Stomach (tissue), 4 donors: ENCODE measurements at regions not wholly inside any gene's neighbourhood (a gene's known extent, or its start where the extent isn't known, plus 50 kb on each side); places are given as distances from the start of the nearest gene placed in this dataset.

Experiments
- EP300 ChIP-seq: sonication (generic); formaldehyde crosslinking; IDR thresholded peaks from one replicate; pipeline ENCODE4 v1.6.1; 2017; ENCODE audit warnings: antibody characterized with exemption
- POLR2A ChIP-seq, 4 donors: fragments of 450-650 bp; IDR thresholded peaks; one replicate each; pipeline ENCODE4 v1.6.1; 2016; ENCODE audit warnings: antibody characterized with exemption in 4 of 4, control low read depth in 2 of 4, mild to moderate bottlenecking in 1 of 4, moderate library complexity in 1 of 4
- POLR2AphosphoS5 ChIP-seq, 3 donors: sonication (generic); formaldehyde crosslinking; IDR thresholded peaks; one replicate each; pipeline ENCODE4 v1.6.1; 2016; ENCODE audit warnings: antibody characterized with exemption in 3 of 3
- TF ChIP-seq, protein P1 (sequence below), 7 experiments: fragments of 450-650 bp in 4 of 7; fragments of 200-600 bp in 3 of 7; sonication (generic) in 3 of 7; IDR thresholded peaks; one replicate each; pipeline ENCODE4 v1.5.1; 2016 to 2019; ENCODE audit warnings: antibody characterized with exemption in 7 of 7, control low read depth in 2 of 7, mild to moderate bottlenecking in 1 of 7

DNA sequence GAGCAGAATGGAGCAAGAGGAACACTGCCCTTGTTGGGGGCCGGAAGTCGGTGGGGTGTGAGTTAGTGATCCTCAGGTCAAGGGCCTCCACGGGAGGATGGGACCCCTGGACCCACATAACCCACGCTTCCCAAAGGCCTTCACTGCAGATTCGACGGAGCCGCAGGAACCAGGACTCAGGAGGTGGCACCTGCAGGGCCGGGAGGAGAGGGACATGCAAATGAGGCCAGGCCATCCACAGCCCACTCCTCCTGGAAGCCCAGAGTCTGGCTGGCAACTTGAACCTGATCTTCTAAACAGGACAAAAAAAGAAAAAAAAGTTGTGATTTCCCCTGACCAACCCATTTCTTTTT is 299.9 kb downstream of the SOX9 start:
- TF ChIP-seq, protein P1, sequence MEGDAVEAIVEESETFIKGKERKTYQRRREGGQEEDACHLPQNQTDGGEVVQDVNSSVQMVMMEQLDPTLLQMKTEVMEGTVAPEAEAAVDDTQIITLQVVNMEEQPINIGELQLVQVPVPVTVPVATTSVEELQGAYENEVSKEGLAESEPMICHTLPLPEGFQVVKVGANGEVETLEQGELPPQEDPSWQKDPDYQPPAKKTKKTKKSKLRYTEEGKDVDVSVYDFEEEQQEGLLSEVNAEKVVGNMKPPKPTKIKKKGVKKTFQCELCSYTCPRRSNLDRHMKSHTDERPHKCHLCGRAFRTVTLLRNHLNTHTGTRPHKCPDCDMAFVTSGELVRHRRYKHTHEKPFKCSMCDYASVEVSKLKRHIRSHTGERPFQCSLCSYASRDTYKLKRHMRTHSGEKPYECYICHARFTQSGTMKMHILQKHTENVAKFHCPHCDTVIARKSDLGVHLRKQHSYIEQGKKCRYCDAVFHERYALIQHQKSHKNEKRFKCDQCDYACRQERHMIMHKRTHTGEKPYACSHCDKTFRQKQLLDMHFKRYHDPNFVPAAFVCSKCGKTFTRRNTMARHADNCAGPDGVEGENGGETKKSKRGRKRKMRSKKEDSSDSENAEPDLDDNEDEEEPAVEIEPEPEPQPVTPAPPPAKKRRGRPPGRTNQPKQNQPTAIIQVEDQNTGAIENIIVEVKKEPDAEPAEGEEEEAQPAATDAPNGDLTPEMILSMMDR (IDR thresholded peaks at IDR 0.05), result no peak
- no peak for TF ChIP-seq POLR2A (IDR thresholded peaks at IDR 0.05)
- TF ChIP-seq EP300, result no peak
- TF ChIP-seq POLR2AphosphoS5 (IDR thresholded peaks at IDR 0.05), result no peak
